Middle frontal gyrus (tissue), 1 donor: ENCODE measurements at regions not wholly inside any gene's neighbourhood (a gene's known extent, or its start where the extent isn't known, plus 50 kb on each side); places are given as distances from the start of the nearest gene placed in this dataset.
A peak's percentile ranks its signal among the peaks of the same experiment; 100 is the strongest.
"Not testable (repeated sequence)": the region's sequence is repeated elsewhere in the genome, so short reads cannot be mapped to it uniquely, and the experiment has no call there.

ENCODE experiments used
- DNase-seq: peaks from one replicate; pipeline ENCODE4 v3.0.0-alpha.2; 2015; ENCODE audit warnings: low spot score; ENCODE audit errors: extremely low spot score

- DNase-seq = no peak
Observed at GRCh38 chr17:27203241-27203640, 90.7 kb upstream of the WSB1 start.

GRCh38 chr17:27206447-27206846 is 87.5 kb upstream of the WSB1 start:
- no peak for DNase-seq

GRCh38 chr17:27207073-27207513 is 86.8 kb upstream of the WSB1 start:
- DNase-seq = no peak

GRCh38 chr17:27208370-27208769 is 85.5 kb upstream of the WSB1 start:
- not testable (repeated sequence) for DNase-seq

GRCh38 chr17:27209316-27209715 is 84.6 kb upstream of the WSB1 start:
- no peak for DNase-seq

- not testable (repeated sequence) for DNase-seq
Observed at GRCh38 chr17:27210809-27211208, 83.1 kb upstream of the WSB1 start.

- DNase-seq = no peak
Observed at GRCh38 chr17:27216836-27217235, 77.1 kb upstream of the WSB1 start.

- DNase-seq = no peak
Observed at GRCh38 chr17:27217631-27218030, 76.3 kb upstream of the WSB1 start.

- DNase-seq = no peak
Observed at GRCh38 chr17:27218041-27218440, 75.9 kb upstream of the WSB1 start.

- no peak for DNase-seq
Observed at GRCh38 chr17:27218719-27219488, 75.0 kb upstream of the WSB1 start.

GRCh38 chr17:27222515-27222914 is 71.4 kb upstream of the WSB1 start:
- no peak for DNase-seq

GRCh38 chr17:27224526-27225315 is 69.2 kb upstream of the WSB1 start:
- no peak for DNase-seq

GRCh38 chr17:27226611-27227230 is 67.2 kb upstream of the WSB1 start:
- no peak for DNase-seq

- DNase-seq = no peak
Observed at GRCh38 chr17:27230996-27231395, 62.9 kb upstream of the WSB1 start.

GRCh38 chr17:27232328-27232727 is 61.6 kb upstream of the WSB1 start:
- DNase-seq = no peak

- DNase-seq = no peak
Observed at GRCh38 chr17:27233059-27233458, 60.9 kb upstream of the WSB1 start.

GRCh38 chr17:27233776-27234175 is 60.1 kb upstream of the WSB1 start:
- no peak for DNase-seq

- peak; percentile 69 for DNase-seq
Observed at GRCh38 chr17:27236717-27237315, 57.1 kb upstream of the WSB1 start.

- no peak for DNase-seq
Observed at GRCh38 chr17:27237890-27238289, 56.0 kb upstream of the WSB1 start.

- DNase-seq = no peak
Observed at GRCh38 chr17:27239046-27239445, 54.9 kb upstream of the WSB1 start.

GRCh38 chr17:27239584-27239983 is 54.3 kb upstream of the WSB1 start:
- no peak for DNase-seq
